Left lung (tissue), 4 donors: ENCODE measurements at regions not wholly inside any gene's neighbourhood (a gene's known extent, or its start where the extent isn't known, plus 50 kb on each side); places are given as distances from the start of the nearest gene placed in this dataset.

Source experiments
- ATAC-seq: fragments of 200-7000 bp; cut with Tn5 transposase; one replicate; pipeline ENCODE4 v1.9.1; 2020; ENCODE audit warnings: moderate library complexity
- DNase-seq, 4 donors: peaks; one replicate each; pipeline ENCODE4 v3.0.0-alpha.2; 2013 to 2020
- H3K27ac ChIP-seq, 2 donors: fragments of 200-600 bp; sonication (generic) in 1 of 2; one replicate each; pipeline versions ENCODE4 v1.5.0 to v1.8.0; 2020 to 2021
- H3K27me3 ChIP-seq, 2 donors: fragments of 200-600 bp; sonication (generic) in 1 of 2; one replicate each; pipeline versions ENCODE4 v1.5.0 to v1.8.0; 2020 to 2021
- H3K36me3 ChIP-seq, 2 donors: fragments of 200-600 bp; sonication (generic) in 1 of 2; one replicate each; pipeline versions ENCODE4 v1.5.0 to v1.8.0; 2020 to 2021
- H3K4me1 ChIP-seq, 2 donors: fragments of 200-600 bp; one replicate each; pipeline ENCODE4 v1.8.0; 2021
- H3K4me3 ChIP-seq, 2 donors: fragments of 200-600 bp; sonication (generic) in 1 of 2; one replicate each; pipeline versions ENCODE4 v1.5.0 to v1.8.0; 2020 to 2021; ENCODE audit warnings: mild to moderate bottlenecking in 1 of 2
- H3K9me3 ChIP-seq, 2 donors: fragments of 200-600 bp; sonication (generic) in 1 of 2; one replicate each; pipeline versions ENCODE4 v1.5.0 to v1.8.0; 2020 to 2021
- intact Hi-C, 2 donors: fragments of 100-400 bp; cut with DNase I; formaldehyde crosslinking; loops; one replicate each; pipeline versions ENCODE4 v1.11.2 to v1.14.2; 2022
- TF ChIP-seq, protein P1 (sequence below), 2 donors: fragments of 200-600 bp; sonication (generic) in 1 of 2; IDR thresholded peaks; one replicate each; pipeline versions ENCODE4 v1.5.0 to v1.8.0; 2021; ENCODE audit warnings: antibody characterized with exemption in 2 of 2
- donor health status: DM: no; HTN: yes; CAD: no.
- donor health status: DM: no; HTN: no; CAD: no.

DNA sequence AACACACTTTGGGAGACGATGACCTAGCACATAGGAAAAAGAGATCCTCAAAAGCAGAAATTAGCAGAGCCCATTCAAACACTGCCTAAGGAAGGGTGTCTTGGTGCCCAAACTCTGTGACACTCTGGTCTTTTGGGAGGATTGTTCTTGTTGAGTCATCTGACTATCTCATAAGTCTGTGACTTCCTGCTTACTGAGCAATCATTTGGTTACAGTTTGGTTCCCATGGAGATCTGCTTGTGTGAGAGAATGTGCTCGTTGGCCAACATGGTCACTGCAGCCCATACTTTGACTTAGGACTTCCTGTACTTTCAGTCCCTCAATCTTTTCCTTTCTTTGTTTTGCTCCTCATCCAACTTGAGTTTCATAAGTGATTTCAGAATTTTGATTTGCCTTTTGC is 602.9 kb downstream of the NYAP2 start:
- DNase-seq (peak in 1 of 4 donors; percentile 17), ATAC-seq (peak; percentile 61)
- peak overlapping the region in 1 of 2 donors; percentile 59 for H3K27ac ChIP-seq

DNA sequence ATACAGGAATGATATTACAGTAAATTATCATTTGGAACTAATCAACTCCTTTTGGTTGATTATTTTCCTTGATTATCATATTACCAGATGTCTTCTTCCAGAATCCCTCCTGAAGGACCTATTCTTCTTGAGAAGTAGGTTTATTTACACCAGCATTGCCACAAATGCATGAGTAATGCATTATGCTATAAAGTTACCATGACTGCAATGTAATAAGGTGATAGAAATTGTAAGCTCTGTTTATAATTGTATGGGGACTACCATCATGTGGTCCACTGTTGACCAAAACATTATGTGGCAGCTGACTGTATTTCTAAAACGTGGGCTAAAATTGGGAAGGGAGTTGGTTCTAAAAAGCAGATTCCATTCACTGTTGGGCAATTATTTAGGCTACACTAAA is 602.2 kb downstream of the NYAP2 start:
- TF ChIP-seq, protein P1, sequence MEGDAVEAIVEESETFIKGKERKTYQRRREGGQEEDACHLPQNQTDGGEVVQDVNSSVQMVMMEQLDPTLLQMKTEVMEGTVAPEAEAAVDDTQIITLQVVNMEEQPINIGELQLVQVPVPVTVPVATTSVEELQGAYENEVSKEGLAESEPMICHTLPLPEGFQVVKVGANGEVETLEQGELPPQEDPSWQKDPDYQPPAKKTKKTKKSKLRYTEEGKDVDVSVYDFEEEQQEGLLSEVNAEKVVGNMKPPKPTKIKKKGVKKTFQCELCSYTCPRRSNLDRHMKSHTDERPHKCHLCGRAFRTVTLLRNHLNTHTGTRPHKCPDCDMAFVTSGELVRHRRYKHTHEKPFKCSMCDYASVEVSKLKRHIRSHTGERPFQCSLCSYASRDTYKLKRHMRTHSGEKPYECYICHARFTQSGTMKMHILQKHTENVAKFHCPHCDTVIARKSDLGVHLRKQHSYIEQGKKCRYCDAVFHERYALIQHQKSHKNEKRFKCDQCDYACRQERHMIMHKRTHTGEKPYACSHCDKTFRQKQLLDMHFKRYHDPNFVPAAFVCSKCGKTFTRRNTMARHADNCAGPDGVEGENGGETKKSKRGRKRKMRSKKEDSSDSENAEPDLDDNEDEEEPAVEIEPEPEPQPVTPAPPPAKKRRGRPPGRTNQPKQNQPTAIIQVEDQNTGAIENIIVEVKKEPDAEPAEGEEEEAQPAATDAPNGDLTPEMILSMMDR (IDR thresholded peaks at IDR 0.05) = no peak
- intact Hi-C loops = no loop called here
- ATAC-seq (no peak), DNase-seq (no peak)
- H3K4me3 ChIP-seq = no peak overlapping the region
- H3K27me3 ChIP-seq = no peaks in the 10 kb centered on the region
- H3K9me3 ChIP-seq = no peaks in the 10 kb centered on the region
- no peaks in the 10 kb centered on the region for H3K4me1 ChIP-seq
- H3K36me3 ChIP-seq = no peaks in the 10 kb centered on the region
- H3K27ac ChIP-seq = no peak overlapping the region

More for the DNA sequence above, 602.9 kb downstream of the NYAP2 start:
- Histone ChIP-seq H3K27me3 (no peaks in the 10 kb centered on the region), H3K9me3 (no peaks in the 10 kb centered on the region), H3K4me1 (no peaks in the 10 kb centered on the region), H3K36me3 (no peaks in the 10 kb centered on the region), H3K4me3 (no peak overlapping the region)
- TF ChIP-seq, protein P1 (IDR thresholded peaks at IDR 0.05) = no peak
- intact Hi-C loops = no loop called here

DNA sequence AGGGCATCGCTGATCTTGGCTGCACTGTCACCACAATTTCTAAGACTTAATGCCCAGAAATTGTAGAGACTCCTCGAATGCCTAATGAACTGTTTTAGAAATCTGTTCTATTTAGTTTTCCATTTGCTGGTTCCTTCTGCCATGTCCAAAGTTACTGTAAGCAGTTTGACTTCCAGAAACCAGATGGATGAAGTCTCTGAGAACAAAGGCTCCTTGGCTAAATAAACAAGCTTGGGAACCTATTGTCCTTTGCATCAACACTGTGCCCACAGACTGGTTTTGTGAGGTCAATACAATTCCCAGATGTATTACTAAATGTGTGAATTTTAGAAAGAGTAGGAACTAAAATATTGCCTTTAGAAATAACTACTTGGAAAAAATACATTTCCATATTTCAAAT is 600.2 kb downstream of the NYAP2 start:
- H3K27ac ChIP-seq = no peak overlapping the region
- H3K36me3 ChIP-seq = no peaks in the 10 kb centered on the region
- ATAC-seq (no peak), DNase-seq (no peak)
- no peaks in the 10 kb centered on the region for H3K9me3 ChIP-seq
- no peaks in the 10 kb centered on the region for H3K27me3 ChIP-seq
- TF ChIP-seq, protein P1 (IDR thresholded peaks at IDR 0.05) = no peak
- no peak overlapping the region for H3K4me3 ChIP-seq
- intact Hi-C loops = no loop called here
- peaks cover 0 to 4% of the 10 kb centered on the region in 2 donors for H3K4me1 ChIP-seq

- Histone ChIP-seq H3K36me3 (no peaks in the 10 kb centered on the region), H3K4me1 (peaks cover 0 to 4% of the 10 kb centered on the region in 2 donors), H3K9me3 (no peaks in the 10 kb centered on the region), H3K4me3 (no peak overlapping the region), H3K27ac (no peak overlapping the region), H3K27me3 (no peaks in the 10 kb centered on the region)
- TF ChIP-seq, protein P1 (IDR thresholded peaks at IDR 0.05) = no peak
- intact Hi-C loops = no loop called here
- DNase-seq (no peak), ATAC-seq (no peak)
Observed at GRCh38 chr2:225998653-225999052, 599.1 kb downstream of the NYAP2 start.

DNA sequence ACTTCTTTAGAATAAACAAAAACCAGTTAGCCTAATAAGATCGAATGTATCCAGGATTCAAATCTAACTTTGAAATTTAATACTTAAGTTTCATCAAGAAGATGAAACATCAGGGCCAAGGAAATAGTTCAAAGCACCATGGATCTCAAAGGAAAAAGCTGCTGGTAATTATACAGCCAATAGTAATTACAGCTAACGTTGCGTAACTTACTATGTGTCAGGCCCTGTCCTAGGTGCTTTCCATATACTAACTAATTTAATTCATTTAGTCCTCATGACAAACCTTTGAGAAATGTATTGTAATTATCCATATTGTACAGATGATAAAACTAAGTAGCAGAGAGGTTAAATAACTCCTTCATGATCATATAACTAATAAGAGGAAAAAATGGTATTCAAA is 598.6 kb downstream of the NYAP2 start:
- Histone ChIP-seq H3K27ac (no peak overlapping the region), H3K27me3 (no peaks in the 10 kb centered on the region), H3K9me3 (no peaks in the 10 kb centered on the region), H3K4me1 (peaks cover 0 to 4% of the 10 kb centered on the region in 2 donors), H3K4me3 (no peak overlapping the region), H3K36me3 (no peaks in the 10 kb centered on the region)
- intact Hi-C loops = no loop called here
- TF ChIP-seq, protein P1 (IDR thresholded peaks at IDR 0.05) = no peak
- ATAC-seq (no peak), DNase-seq (no peak)
